Stimulated activated CD4-positive, alpha-beta T cell treated with anti-CD3 and anti-CD28 coated beads, Interleukin-1b, Interleukin-23, amount 100 ng/mL, for 48 hours (primary cell): ENCODE measurements at regions not wholly inside any gene's neighbourhood (a gene's known extent, or its start where the extent isn't known, plus 50 kb on each side); places are given as distances from the start of the nearest gene placed in this dataset.

ENCODE experiments used
- DNase-seq: peaks from one replicate; pipeline ENCODE4 v3.0.0-alpha.2; 2020

DNA sequence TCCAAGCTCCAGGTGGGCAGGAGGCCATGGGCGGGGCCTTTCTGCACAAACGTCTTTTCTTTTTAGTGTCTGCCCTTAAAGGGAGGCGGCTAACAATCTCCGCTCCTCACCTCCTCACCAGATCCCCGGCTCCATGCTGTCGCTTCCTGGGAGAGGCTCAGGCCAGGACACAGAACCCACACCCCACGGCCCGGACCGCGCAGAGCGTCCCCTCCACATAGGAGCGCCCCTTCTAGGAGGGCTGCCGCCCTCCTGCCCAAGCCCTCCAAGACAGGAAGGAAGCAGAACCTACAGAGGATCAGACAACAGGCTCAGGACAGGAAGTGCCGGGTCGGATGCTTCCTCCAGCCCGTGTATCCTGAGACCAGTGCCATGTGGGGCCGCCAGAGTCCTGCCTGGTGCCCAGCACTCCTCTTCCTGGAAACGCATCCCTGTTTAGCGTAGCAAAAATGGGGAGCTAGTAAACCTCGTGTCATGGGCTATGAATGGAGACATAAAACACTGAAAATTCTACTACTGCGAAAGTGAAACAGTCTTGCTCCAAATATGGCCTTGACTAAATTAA, 83.2 kb upstream of the ATP10A start:
- no peak for DNase-seq

- no peak for DNase-seq
Observed at GRCh38 chr15:25944386-25944785, 81.3 kb upstream of the ATP10A start.

DNA sequence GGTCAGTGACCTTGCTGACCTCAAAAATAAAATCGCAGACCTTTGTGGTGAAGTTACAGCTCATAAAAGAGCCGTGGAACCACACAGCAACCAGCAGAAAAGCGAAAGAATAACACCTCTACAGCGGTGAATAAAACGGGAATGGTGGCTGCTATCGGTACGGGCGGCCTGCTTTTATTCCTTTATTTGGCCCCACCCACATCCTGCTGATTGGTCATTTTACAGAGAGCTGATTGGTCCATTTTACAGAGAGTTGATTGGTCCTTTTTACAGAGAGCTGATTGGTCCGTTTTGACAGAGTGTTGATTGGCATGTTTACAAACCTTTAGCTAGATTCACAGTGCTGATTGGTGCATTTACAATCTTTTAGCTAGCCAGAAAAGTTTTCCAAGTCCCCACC, 80.7 kb upstream of the ATP10A start:
- no peak for DNase-seq

GRCh38 chr15:25939122-25939521, 76.0 kb upstream of the ATP10A start:
- DNase-seq: no peak

DNA sequence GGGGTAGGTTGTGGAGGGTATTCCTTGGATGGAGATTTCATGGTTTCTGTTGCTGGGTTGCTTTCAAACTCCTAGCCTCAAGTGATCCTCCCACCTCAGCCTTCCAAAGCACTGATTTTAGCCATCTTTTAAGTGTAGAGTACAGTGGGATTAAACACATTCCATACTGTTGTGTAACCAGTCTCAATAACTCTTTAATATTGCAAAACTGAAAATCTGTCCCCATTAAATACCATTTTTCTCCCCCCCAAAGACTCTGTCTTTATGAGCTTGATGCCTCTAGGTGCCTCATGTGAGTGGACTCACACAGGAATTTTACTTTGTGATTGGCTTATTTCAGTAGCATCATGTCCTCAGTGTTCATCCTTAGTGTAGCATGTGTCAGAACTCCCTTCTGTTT, 74.7 kb upstream of the ATP10A start:
- no peak for DNase-seq

DNA sequence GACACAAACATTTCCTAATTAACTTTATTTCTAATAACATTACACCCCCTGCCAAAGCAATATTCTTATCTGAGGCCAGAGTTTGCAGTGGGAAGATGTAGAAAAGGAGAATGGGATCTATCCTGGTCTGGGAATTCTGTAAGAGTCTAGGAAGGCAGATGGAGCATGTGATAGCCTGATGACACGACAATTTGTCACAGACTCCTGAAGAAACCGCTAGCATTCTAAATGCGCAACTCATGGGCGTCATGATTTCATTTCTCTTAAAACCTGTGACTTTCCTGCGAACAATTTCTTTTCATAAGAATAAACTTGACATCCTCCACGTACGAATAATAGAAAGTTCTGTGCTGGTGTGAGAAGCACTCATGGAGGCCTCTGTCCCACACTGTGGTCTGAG, 72.9 kb upstream of the ATP10A start:
- no peak for DNase-seq

- peak; percentile 72 for DNase-seq
Observed at GRCh38 chr15:25933456-25934158, 70.5 kb upstream of the ATP10A start.

DNA sequence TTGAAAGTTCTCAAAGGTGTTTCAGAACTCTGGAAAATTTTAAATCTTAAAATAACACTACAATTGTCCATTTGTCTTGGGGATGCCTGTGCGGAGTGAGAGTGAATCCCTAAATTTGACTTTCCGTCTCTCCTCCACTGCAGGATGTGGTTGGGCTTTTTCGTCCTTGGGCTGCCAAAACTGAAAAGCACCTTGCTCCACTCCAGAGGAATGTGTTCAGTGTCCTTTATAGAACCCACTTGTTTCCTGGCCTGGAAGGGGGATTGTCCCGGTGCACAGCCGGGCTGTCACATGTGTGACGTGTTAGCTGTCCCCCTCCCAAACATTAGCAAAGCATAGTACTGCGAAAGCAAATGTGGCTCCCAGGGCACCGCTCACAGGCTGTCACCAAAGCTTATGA, 69.6 kb upstream of the ATP10A start:
- DNase-seq: no peak

GRCh38 chr15:25931851-25932250, 68.7 kb upstream of the ATP10A start:
- no peak for DNase-seq

DNA sequence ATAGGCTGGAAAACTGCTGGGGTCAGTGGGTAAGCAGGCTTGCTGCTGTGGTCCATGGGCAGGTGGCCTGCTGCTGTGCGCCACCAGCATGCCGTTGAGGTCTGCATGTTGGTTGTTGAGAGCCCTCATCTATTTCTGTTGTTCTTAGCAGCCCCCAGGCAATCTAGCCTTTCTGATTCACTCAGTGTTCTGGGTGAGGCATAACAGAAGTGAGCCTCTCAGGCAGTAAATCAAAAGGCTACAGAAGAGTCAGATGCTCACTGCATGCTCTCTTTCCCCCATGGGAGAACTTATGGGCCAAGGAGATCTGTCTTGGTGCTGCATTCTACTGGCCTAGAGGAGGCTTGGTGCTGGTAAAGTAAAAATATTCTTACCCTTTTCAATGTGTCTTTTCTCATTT, 67.8 kb upstream of the ATP10A start:
- no peak for DNase-seq
